Duodenal mucosa (tissue), 2 donors: ENCODE measurements at regions not wholly inside any gene's neighbourhood (a gene's known extent, or its start where the extent isn't known, plus 50 kb on each side); places are given as distances from the start of the nearest gene placed in this dataset.

Experiments
- H3K27ac ChIP-seq: one replicate; pipeline ENCODE4 v1.7.0; 2013; ENCODE audit warnings: low read depth, low read length
- H3K27me3 ChIP-seq, 2 donors: one replicate each; pipeline ENCODE4 v1.7.0; 2013; ENCODE audit warnings: low read length in 2 of 2, control low read depth in 1 of 2; ENCODE audit not compliant: insufficient read depth in 2 of 2, control insufficient read depth in 1 of 2
- H3K36me3 ChIP-seq, 2 donors: one replicate each; pipeline ENCODE4 v1.7.0; 2013; ENCODE audit warnings: low read length in 2 of 2, control low read depth in 1 of 2; ENCODE audit not compliant: insufficient read depth in 2 of 2, control insufficient read depth in 1 of 2
- H3K4me1 ChIP-seq, 2 donors: one replicate each; pipeline ENCODE4 v1.7.0; 2013; ENCODE audit warnings: low read length in 2 of 2, control low read depth in 1 of 2; ENCODE audit not compliant: insufficient read depth in 2 of 2, control insufficient read depth in 1 of 2
- H3K4me3 ChIP-seq, 2 donors: one replicate each; pipeline ENCODE4 v1.7.0; 2013; ENCODE audit warnings: low read length in 2 of 2, low read depth in 1 of 2
- H3K9ac ChIP-seq, 2 donors: one replicate each; pipeline ENCODE4 v1.7.0; 2013; ENCODE audit warnings: low read length in 2 of 2, low read depth in 1 of 2
- H3K9me3 ChIP-seq, 2 donors: one replicate each; pipeline ENCODE4 v1.7.0; 2013; ENCODE audit warnings: low read length in 2 of 2, control low read depth in 1 of 2; ENCODE audit not compliant: control insufficient read depth in 1 of 2

GRCh38 chrX:51437521-51437920 lies 58.9 kb downstream of the NUDT11 start:
- Histone ChIP-seq H3K9ac (no peak overlapping the region), H3K4me3 (no peak overlapping the region), H3K36me3 (no peaks in the 10 kb centered on the region), H3K4me1 (no peaks in the 10 kb centered on the region), H3K9me3 (no peaks in the 10 kb centered on the region), H3K27me3 (no peaks in the 10 kb centered on the region), H3K27ac (no peak overlapping the region)

DNA sequence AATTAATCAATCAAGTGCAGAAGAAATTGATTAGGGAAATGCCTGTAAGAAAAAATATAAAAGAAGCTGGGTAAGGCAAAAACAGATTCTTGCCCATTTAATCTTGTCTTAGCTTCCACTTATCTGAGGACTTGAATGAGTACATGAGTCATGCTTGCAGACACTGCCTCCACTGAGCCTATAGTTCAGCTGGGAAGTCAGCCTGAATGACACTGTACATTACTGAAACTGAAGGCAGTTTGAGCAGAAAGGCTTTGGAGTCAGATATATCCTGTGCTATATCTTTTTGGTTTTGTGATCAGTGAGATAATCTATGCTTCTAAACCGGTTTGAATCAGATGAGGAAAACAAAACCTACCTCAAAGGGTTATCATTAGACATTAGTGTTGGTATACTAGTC lies 61.3 kb downstream of the NUDT11 start:
- no peak overlapping the region for H3K27ac ChIP-seq
- H3K4me3 ChIP-seq = no peak overlapping the region
- no peaks in the 10 kb centered on the region for H3K27me3 ChIP-seq
- H3K9ac ChIP-seq = no peak overlapping the region
- no peaks in the 10 kb centered on the region for H3K9me3 ChIP-seq
- H3K36me3 ChIP-seq = no peaks in the 10 kb centered on the region
- no peaks in the 10 kb centered on the region for H3K4me1 ChIP-seq

DNA sequence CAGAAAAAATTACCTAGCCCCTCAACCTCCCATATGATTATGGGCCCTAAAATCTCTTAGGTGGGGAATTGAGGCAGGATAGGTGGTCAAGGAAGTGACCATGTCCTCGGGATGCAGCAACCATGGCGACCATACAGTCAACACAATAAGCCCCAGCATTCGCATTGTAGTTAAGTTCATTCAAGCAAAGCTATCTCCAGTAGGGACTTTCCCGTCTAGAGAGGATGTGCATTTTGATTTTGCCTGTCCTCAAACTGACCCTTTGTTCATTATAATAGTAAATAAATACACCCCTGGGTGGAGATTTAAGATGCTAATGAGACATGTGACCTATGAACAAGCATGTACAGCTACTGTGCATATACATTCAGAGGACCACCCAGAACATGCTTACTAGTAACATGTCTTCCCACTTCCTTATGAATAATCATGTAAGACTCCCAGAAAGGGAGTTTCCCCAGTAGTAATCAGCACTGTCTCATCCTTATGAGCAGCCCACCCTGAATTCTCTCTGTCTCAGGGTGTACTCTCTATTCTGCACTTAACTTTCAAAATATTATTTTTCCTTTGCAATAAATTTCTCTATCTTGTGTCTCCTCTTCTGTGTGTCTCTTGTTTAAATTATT lies 74.3 kb downstream of the NUDT11 start:
- H3K4me1 ChIP-seq = no peaks in the 10 kb centered on the region

DNA sequence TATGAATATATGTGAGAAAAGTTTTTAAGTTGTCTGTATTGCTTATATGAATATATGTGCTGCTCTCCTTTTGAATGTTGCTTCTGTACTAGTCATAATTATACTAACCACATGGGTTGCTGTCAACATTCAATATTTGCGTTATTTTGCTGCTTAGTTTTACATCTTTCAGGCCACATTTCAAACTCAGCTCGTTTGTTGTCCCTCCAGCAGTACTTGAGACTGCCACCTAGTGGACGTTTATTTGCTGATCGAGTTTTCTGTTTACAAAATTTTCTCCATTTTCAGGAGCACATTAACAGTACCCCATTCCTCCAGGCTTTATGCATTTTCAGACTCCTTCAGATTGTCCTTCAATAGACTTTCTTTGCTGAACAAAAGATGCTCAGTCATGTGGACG lies 75.8 kb downstream of the NUDT11 start:
- H3K36me3 ChIP-seq = no peaks in the 10 kb centered on the region
- H3K27me3 ChIP-seq = no peaks in the 10 kb centered on the region
- no peak overlapping the region for H3K9ac ChIP-seq

More for the DNA sequence above, 74.3 kb downstream of the NUDT11 start:
- Histone ChIP-seq H3K36me3 (no peaks in the 10 kb centered on the region), H3K9me3 (no peaks in the 10 kb centered on the region), H3K9ac (no peak overlapping the region), H3K4me3 (no peak overlapping the region), H3K27me3 (no peaks in the 10 kb centered on the region), H3K27ac (no peak overlapping the region)

DNA sequence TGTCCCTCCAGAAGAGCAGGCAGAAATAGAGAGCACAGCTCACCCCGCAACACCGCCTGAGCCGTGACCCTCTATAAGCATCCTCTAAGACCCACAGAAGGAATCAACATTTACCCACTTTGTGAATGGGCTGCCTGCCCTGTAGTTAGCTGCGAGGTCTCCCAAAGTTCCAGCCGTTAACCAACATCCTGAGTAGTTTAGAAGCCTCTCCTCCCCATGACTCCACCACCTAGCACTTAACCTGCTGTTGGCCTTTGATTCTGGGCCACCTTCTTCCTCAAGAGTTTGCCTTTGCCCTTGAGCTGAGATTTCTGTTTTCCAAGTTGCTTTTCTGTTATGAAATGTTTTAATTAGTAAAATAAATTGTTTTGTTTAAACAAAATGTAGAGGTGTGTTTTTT lies 75.8 kb downstream of the NUDT10 start:
- H3K27me3 ChIP-seq = no peaks in the 10 kb centered on the region
- H3K9ac ChIP-seq = no peak overlapping the region
- no peak overlapping the region for H3K27ac ChIP-seq
- H3K36me3 ChIP-seq = no peaks in the 10 kb centered on the region
- H3K9me3 ChIP-seq = no peaks in the 10 kb centered on the region
- H3K4me3 ChIP-seq = no peak overlapping the region
- no peaks in the 10 kb centered on the region for H3K4me1 ChIP-seq

More for the DNA sequence above, 75.8 kb downstream of the NUDT11 start:
- no peaks in the 10 kb centered on the region for H3K4me1 ChIP-seq
- no peak overlapping the region for H3K27ac ChIP-seq
- no peaks in the 10 kb centered on the region for H3K9me3 ChIP-seq
- H3K4me3 ChIP-seq = no peak overlapping the region

DNA sequence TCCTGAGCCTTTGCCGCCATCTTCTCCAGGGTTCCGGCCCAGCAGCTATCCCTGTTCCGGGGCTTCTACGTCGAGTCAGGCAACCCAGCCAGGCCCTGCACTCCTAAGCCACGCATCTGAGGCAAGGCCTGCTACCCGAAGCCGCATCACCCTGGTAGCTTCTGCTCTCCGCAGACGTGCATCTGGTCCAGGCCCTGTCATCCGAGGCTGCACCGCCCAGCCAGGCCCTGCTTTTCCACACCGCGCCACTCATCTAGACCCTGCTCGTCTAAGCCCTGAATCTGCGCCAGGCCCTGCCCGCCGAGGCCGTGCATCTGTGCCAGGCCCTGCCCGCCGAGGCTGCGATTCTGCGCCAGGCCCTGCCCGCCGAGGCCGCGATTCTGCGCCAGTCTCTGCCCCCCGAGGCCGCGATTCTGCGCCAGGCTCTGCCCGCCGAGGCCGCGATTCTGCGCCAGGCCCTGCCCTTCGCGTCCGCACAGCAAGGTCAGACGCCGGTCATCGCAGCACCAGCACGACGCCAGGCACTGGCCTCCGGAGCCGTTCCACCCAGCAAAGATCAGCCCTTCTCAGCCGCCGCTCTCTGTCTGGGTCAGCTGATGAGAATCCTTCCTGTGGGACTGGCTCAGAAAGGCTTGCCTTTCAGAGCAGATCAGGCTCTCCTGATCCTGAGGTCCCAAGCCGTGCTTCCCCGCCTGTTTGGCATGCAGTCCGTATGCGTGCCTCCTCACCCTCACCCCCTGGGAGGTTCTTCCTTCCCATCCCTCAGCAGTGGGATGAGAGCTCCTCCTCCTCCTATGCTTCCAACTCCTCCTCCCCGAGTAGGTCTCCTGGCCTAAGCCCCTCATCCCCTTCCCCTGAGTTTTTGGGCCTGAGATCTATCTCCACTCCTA lies 75.1 kb downstream of the NUDT10 start:
- no peak overlapping the region for H3K9ac ChIP-seq
- H3K27ac ChIP-seq = no peak overlapping the region
- H3K4me3 ChIP-seq = no peak overlapping the region
- H3K27me3 ChIP-seq = no peaks in the 10 kb centered on the region
- H3K9me3 ChIP-seq = no peaks in the 10 kb centered on the region
- no peaks in the 10 kb centered on the region for H3K4me1 ChIP-seq
- H3K36me3 ChIP-seq = no peaks in the 10 kb centered on the region

DNA sequence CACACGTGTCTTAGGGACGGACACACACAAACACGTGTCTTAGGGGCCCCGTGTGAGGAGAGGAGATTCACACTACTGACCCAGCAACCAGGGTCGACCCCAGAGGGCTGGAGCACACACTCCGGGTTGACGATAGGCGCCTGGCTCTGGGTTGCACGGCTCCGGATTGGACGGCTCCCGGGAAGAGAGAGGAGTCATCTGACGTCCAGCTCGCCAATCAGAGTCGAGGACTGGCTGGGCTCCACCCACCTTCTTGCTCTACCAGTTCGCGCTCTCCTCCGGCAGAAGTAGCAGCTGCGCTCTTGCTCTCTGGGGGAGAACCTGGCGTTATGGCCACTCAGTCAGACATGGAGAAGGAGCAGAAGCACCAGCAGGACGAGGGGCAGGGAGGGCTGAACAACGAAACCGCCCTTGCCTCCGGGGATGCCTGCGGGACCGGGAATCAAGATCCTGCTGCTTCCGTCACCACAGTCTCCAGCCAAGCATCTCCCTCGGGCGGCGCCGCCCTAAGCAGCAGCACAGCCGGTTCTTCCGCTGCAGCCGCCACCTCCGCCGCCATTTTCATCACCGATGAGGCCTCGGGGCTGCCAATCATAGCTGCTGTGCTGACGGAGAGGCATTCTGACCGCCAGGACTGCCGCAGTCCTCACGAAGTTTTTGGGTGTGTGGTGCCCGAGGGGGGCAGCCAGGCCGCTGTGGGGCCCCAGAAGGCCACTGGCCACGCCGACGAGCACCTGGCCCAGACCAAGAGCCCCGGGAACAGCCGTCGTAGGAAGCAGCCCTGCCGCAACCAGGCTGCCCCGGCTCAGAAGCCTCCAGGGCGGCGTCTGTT lies 74.3 kb downstream of the NUDT10 start:
- no peaks in the 10 kb centered on the region for H3K4me1 ChIP-seq
- H3K4me3 ChIP-seq = no peak overlapping the region
- H3K36me3 ChIP-seq = no peaks in the 10 kb centered on the region
- no peak overlapping the region for H3K9ac ChIP-seq
- no peaks in the 10 kb centered on the region for H3K9me3 ChIP-seq
- no peaks in the 10 kb centered on the region for H3K27me3 ChIP-seq
- H3K27ac ChIP-seq = no peak overlapping the region

DNA sequence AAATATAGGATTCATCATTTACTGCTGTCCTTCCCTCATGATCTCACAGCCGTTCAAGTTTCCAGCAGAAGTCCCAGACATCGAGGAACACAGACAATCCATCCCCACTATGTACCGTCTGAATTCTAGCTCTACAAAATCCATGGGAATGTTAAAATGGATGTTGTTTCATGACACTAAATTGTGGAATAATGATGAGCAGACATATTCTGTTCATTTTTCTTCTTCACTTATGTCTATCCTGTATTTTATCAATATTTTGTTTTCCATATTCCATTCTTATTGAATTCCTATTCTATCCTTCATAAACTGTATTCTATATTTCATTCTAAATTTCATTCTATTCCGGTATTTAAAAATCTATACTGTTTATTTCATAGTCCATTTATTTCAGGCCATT lies 71.8 kb downstream of the NUDT10 start:
- no peaks in the 10 kb centered on the region for H3K36me3 ChIP-seq
- no peak overlapping the region for H3K27ac ChIP-seq
- H3K4me1 ChIP-seq = no peaks in the 10 kb centered on the region
- H3K27me3 ChIP-seq = no peaks in the 10 kb centered on the region
- no peak overlapping the region for H3K9ac ChIP-seq
- no peak overlapping the region for H3K4me3 ChIP-seq
- H3K9me3 ChIP-seq = no peaks in the 10 kb centered on the region

GRCh38 chrX:51395810-51396728 lies 63.4 kb downstream of the NUDT10 start:
- no peak overlapping the region for H3K27ac ChIP-seq
- peaks cover 0 to 3% of the 10 kb centered on the region in 2 donors for H3K27me3 ChIP-seq
- H3K4me1 ChIP-seq = no peaks in the 10 kb centered on the region
- no peak overlapping the region for H3K9ac ChIP-seq
- H3K36me3 ChIP-seq = no peaks in the 10 kb centered on the region
- no peaks in the 10 kb centered on the region for H3K9me3 ChIP-seq
- H3K4me3 ChIP-seq = peak overlapping the region; percentile 47 to 61
